ENCODE measurements at regions not wholly inside any gene's neighbourhood (a gene's known extent, or its start where the extent isn't known, plus 50 kb on each side); places are given as distances from the start of the nearest gene placed in this dataset.

DNA sequence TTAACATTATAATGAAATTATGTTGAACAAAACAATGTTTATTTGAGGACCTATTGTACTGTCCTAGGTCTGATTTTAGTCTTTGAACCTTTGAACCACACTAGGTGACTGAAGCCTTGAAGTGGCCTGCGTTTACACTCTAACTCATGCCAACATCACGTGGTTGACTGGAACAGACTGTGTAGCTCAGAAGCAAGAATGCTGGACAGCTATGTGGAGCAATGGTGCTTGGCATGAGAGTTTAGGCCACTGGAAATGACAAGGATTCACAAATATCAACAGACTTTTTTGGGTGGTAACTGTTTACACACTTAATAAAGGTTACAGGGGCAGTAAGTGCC lies 391.5 kb downstream of the RAP2B start (continued):
- TF ChIP-seq, protein P1, sequence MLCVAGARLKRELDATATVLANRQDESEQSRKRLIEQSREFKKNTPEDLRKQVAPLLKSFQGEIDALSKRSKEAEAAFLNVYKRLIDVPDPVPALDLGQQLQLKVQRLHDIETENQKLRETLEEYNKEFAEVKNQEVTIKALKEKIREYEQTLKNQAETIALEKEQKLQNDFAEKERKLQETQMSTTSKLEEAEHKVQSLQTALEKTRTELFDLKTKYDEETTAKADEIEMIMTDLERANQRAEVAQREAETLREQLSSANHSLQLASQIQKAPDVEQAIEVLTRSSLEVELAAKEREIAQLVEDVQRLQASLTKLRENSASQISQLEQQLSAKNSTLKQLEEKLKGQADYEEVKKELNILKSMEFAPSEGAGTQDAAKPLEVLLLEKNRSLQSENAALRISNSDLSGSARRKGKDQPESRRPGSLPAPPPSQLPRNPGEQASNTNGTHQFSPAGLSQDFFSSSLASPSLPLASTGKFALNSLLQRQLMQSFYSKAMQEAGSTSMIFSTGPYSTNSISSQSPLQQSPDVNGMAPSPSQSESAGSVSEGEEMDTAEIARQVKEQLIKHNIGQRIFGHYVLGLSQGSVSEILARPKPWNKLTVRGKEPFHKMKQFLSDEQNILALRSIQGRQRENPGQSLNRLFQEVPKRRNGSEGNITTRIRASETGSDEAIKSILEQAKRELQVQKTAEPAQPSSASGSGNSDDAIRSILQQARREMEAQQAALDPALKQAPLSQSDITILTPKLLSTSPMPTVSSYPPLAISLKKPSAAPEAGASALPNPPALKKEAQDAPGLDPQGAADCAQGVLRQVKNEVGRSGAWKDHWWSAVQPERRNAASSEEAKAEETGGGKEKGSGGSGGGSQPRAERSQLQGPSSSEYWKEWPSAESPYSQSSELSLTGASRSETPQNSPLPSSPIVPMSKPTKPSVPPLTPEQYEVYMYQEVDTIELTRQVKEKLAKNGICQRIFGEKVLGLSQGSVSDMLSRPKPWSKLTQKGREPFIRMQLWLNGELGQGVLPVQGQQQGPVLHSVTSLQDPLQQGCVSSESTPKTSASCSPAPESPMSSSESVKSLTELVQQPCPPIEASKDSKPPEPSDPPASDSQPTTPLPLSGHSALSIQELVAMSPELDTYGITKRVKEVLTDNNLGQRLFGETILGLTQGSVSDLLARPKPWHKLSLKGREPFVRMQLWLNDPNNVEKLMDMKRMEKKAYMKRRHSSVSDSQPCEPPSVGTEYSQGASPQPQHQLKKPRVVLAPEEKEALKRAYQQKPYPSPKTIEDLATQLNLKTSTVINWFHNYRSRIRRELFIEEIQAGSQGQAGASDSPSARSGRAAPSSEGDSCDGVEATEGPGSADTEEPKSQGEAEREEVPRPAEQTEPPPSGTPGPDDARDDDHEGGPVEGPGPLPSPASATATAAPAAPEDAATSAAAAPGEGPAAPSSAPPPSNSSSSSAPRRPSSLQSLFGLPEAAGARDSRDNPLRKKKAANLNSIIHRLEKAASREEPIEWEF (IDR thresholded peaks at IDR 0.05; ENCODE audit: insufficient replicate concordance, low read depth, low read length): no peak
- TF ChIP-seq, protein P2, sequence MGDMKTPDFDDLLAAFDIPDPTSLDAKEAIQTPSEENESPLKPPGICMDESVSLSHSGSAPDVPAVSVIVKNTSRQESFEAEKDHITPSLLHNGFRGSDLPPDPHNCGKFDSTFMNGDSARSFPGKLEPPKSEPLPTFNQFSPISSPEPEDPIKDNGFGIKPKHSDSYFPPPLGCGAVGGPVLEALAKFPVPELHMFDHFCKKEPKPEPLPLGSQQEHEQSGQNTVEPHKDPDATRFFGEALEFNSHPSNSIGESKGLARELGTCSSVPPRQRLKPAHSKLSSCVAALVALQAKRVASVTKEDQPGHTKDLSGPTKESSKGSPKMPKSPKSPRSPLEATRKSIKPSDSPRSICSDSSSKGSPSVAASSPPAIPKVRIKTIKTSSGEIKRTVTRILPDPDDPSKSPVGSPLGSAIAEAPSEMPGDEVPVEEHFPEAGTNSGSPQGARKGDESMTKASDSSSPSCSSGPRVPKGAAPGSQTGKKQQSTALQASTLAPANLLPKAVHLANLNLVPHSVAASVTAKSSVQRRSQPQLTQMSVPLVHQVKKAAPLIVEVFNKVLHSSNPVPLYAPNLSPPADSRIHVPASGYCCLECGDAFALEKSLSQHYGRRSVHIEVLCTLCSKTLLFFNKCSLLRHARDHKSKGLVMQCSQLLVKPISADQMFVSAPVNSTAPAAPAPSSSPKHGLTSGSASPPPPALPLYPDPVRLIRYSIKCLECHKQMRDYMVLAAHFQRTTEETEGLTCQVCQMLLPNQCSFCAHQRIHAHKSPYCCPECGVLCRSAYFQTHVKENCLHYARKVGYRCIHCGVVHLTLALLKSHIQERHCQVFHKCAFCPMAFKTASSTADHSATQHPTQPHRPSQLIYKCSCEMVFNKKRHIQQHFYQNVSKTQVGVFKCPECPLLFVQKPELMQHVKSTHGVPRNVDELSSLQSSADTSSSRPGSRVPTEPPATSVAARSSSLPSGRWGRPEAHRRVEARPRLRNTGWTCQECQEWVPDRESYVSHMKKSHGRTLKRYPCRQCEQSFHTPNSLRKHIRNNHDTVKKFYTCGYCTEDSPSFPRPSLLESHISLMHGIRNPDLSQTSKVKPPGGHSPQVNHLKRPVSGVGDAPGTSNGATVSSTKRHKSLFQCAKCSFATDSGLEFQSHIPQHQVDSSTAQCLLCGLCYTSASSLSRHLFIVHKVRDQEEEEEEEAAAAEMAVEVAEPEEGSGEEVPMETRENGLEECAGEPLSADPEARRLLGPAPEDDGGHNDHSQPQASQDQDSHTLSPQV (IDR thresholded peaks at IDR 0.05): no peak
- TF ChIP-seq SP1 (IDR thresholded peaks at IDR 0.05; ENCODE audit: low read depth, low read length) (no peak), SRF (IDR thresholded peaks at IDR 0.05; ENCODE audit: low read depth in 2 of 2, low read length in 2 of 2) (no peak), SIN3A (IDR thresholded peaks at IDR 0.05; ENCODE audit: low read depth, low read length) (no peak), JUND (IDR thresholded peaks at IDR 0.05; ENCODE audit: low read depth, low read length) (no peak), JUNB (IDR thresholded peaks at IDR 0.05) (no peak), FOXK2 (IDR thresholded peaks at IDR 0.05) (no peak), NR2C2 (IDR thresholded peaks at IDR 0.05; ENCODE audit: borderline replicate concordance, control insufficient read depth, insufficient read length, low read depth) (no peak)
- TF ChIP-seq, protein P3, sequence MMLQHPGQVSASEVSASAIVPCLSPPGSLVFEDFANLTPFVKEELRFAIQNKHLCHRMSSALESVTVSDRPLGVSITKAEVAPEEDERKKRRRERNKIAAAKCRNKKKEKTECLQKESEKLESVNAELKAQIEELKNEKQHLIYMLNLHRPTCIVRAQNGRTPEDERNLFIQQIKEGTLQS (IDR thresholded peaks at IDR 0.05; ENCODE audit: borderline replicate concordance, extremely low read depth, low read depth, low read length): no peak

Measured in GM12878 (cell line).